Activated CD8-positive, alpha-beta memory T cell treated with anti-CD3 and anti-CD28 coated beads for 4 hours (primary cell): ENCODE measurements at regions not wholly inside any gene's neighbourhood (a gene's known extent, or its start where the extent isn't known, plus 50 kb on each side); places are given as distances from the start of the nearest gene placed in this dataset.

ENCODE experiments used
- DNase-seq, 2 donors: peaks; one replicate each; pipeline ENCODE4 v3.0.0-alpha.2; 2020; ENCODE audit warnings: low read depth in 2 of 2

- no peak for DNase-seq
These were observed 281.2 kb upstream of the JARID2 start for GRCh38 chr6:14964556-14965270.

- no peak for DNase-seq
These were observed 280.3 kb upstream of the JARID2 start for GRCh38 chr6:14965424-14966075.

- DNase-seq: no peak
These were observed 279.6 kb upstream of the JARID2 start for GRCh38 chr6:14966096-14966905.

- no peak for DNase-seq
These were observed 278.8 kb upstream of the JARID2 start for GRCh38 chr6:14966906-14967711.

GRCh38 chr6:14968056-14968637 lies 277.7 kb upstream of the JARID2 start:
- DNase-seq: no peak

- no peak for DNase-seq
These were observed 276.7 kb upstream of the JARID2 start for GRCh38 chr6:14969126-14969525.

- no peak for DNase-seq
These were observed 273.3 kb upstream of the JARID2 start for GRCh38 chr6:14972379-14973067.

GRCh38 chr6:14974372-14974771 lies 271.5 kb upstream of the JARID2 start:
- no peak for DNase-seq

GRCh38 chr6:14974792-14975470 lies 270.9 kb upstream of the JARID2 start:
- DNase-seq: no peak

GRCh38 chr6:14975471-14975817 lies 270.4 kb upstream of the JARID2 start:
- DNase-seq: no peak

- DNase-seq: no peak
These were observed 268.0 kb upstream of the JARID2 start for GRCh38 chr6:14977747-14978382.

GRCh38 chr6:14981960-14982359 lies 263.9 kb upstream of the JARID2 start:
- DNase-seq: no peak

GRCh38 chr6:14983599-14984518 lies 262.0 kb upstream of the JARID2 start:
- DNase-seq: no peak

- DNase-seq: no peak
These were observed 261.4 kb upstream of the JARID2 start for GRCh38 chr6:14984519-14984853.

GRCh38 chr6:14985366-14985765 lies 260.5 kb upstream of the JARID2 start:
- DNase-seq: no peak

GRCh38 chr6:14986370-14986769 lies 259.5 kb upstream of the JARID2 start:
- DNase-seq: no peak

GRCh38 chr6:14987490-14987889 lies 258.4 kb upstream of the JARID2 start:
- no peak for DNase-seq

- DNase-seq: no peak
These were observed 253.5 kb upstream of the JARID2 start for GRCh38 chr6:14992382-14992781.

GRCh38 chr6:14995208-14995607 lies 250.7 kb upstream of the JARID2 start:
- DNase-seq: no peak
